HCT116 (cell line): ENCODE measurements at regions not wholly inside any gene's neighbourhood (a gene's known extent, or its start where the extent isn't known, plus 50 kb on each side); places are given as distances from the start of the nearest gene placed in this dataset.

Experiments
- ATF3 ChIP-seq: IDR thresholded peaks from 2 replicates; pipeline ENCODE4 v1.6.1; 2012
- CBX3 ChIP-seq: IDR thresholded peaks from 2 replicates; pipeline ENCODE4 v1.6.1; 2012; ENCODE audit warnings: low read depth
- CEBPB ChIP-seq: IDR thresholded peaks from 2 replicates; pipeline ENCODE4 v1.6.1; 2012; ENCODE audit warnings: low read depth
- CTCF ChIP-seq, 3 experiments: fragments of 200-600 bp in 1 of 3; sonication (generic) in 1 of 3; IDR thresholded peaks in 2 of 3; conservative IDR thresholded peaks in 1 of 3; 2 replicates each; pipeline ENCODE4 v1.5.1; 2012 to 2017; ENCODE audit warnings: low read depth in 2 of 3, low read length in 2 of 3, antibody characterized with exemption in 1 of 3, borderline replicate concordance in 1 of 3, control low read depth in 1 of 3, mild to moderate bottlenecking in 1 of 3, mixed read lengths in 1 of 3, mixed run types in 1 of 3, moderate library complexity in 1 of 3; ENCODE audit not compliant: insufficient read depth in 1 of 3
- EZH2 ChIP-seq: fragments of 200-600 bp; sonication (generic); IDR thresholded peaks from 2 replicates; pipeline ENCODE4 v1.6.1; 2017; ENCODE audit warnings: antibody characterized with exemption, mixed run types
- EZH2phosphoT487 ChIP-seq: fragments of 200-600 bp; IDR thresholded peaks from 2 replicates; pipeline ENCODE4 v1.6.1; 2018; ENCODE audit warnings: antibody characterized with exemption, borderline replicate concordance
- JUND ChIP-seq: IDR thresholded peaks from 2 replicates; pipeline ENCODE4 v1.6.1; 2012
- MAX ChIP-seq: IDR thresholded peaks from 2 replicates; pipeline ENCODE4 v1.6.1; 2012
- POLR2A ChIP-seq: IDR thresholded peaks from 2 replicates; pipeline ENCODE4 v1.7.0; 2011; ENCODE audit warnings: borderline replicate concordance; ENCODE audit not compliant: insufficient read depth, insufficient read length; ENCODE audit errors: extremely low read depth
- POLR2AphosphoS5 ChIP-seq: IDR thresholded peaks from 2 replicates; pipeline ENCODE4 v1.6.1; 2011; ENCODE audit warnings: mild to moderate bottlenecking, low read depth, low read length, moderate library complexity
- SP1 ChIP-seq: IDR thresholded peaks from 2 replicates; pipeline ENCODE4 v1.6.1; 2012; ENCODE audit warnings: low read depth
- TCF7L2 ChIP-seq: IDR thresholded peaks from 2 replicates; pipeline ENCODE4 v1.7.0; 2011; ENCODE audit warnings: borderline replicate concordance, inconsistent platforms; ENCODE audit not compliant: insufficient read depth, insufficient read length; ENCODE audit errors: extremely low read depth
- YY1 ChIP-seq: IDR thresholded peaks from 2 replicates; pipeline ENCODE4 v1.6.1; 2011; ENCODE audit warnings: low read length, low read depth, moderate library complexity, mild to moderate bottlenecking; ENCODE audit not compliant: insufficient replicate concordance; ENCODE audit errors: extremely low read depth
- TF ChIP-seq, protein P1 (sequence below): IDR thresholded peaks from 2 replicates; pipeline ENCODE4 v1.6.1; 2012; ENCODE audit warnings: low read depth

- TF ChIP-seq CTCF (IDR thresholded peaks at IDR 0.05 in 2 of 3, conservative IDR thresholded peaks at IDR 0.05 in 1 of 3; ENCODE audit: borderline replicate concordance in 1 of 3, insufficient read depth in 1 of 3, low read depth in 2 of 3, low read length in 2 of 3), result no peak
- TF ChIP-seq, protein P1, sequence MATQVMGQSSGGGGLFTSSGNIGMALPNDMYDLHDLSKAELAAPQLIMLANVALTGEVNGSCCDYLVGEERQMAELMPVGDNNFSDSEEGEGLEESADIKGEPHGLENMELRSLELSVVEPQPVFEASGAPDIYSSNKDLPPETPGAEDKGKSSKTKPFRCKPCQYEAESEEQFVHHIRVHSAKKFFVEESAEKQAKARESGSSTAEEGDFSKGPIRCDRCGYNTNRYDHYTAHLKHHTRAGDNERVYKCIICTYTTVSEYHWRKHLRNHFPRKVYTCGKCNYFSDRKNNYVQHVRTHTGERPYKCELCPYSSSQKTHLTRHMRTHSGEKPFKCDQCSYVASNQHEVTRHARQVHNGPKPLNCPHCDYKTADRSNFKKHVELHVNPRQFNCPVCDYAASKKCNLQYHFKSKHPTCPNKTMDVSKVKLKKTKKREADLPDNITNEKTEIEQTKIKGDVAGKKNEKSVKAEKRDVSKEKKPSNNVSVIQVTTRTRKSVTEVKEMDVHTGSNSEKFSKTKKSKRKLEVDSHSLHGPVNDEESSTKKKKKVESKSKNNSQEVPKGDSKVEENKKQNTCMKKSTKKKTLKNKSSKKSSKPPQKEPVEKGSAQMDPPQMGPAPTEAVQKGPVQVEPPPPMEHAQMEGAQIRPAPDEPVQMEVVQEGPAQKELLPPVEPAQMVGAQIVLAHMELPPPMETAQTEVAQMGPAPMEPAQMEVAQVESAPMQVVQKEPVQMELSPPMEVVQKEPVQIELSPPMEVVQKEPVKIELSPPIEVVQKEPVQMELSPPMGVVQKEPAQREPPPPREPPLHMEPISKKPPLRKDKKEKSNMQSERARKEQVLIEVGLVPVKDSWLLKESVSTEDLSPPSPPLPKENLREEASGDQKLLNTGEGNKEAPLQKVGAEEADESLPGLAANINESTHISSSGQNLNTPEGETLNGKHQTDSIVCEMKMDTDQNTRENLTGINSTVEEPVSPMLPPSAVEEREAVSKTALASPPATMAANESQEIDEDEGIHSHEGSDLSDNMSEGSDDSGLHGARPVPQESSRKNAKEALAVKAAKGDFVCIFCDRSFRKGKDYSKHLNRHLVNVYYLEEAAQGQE, result no peak
- no peak for TF ChIP-seq POLR2A
- no peak for TF ChIP-seq JUND
- no peak for TF ChIP-seq SP1
- no peak for TF ChIP-seq EZH2
- no peak for TF ChIP-seq MAX
- TF ChIP-seq POLR2AphosphoS5, result no peak
- no peak for TF ChIP-seq CBX3
- TF ChIP-seq CEBPB, result no peak
- TF ChIP-seq EZH2phosphoT487, result no peak
- no peak for TF ChIP-seq YY1
- TF ChIP-seq ATF3, result no peak
- TF ChIP-seq TCF7L2, result no peak
Observed at GRCh38 chr2:59530258-59530657, 1023.2 kb downstream of the BCL11A start.
